ENCODE measurements at regions not wholly inside any gene's neighbourhood (a gene's known extent, or its start where the extent isn't known, plus 50 kb on each side); places are given as distances from the start of the nearest gene placed in this dataset.

DNA sequence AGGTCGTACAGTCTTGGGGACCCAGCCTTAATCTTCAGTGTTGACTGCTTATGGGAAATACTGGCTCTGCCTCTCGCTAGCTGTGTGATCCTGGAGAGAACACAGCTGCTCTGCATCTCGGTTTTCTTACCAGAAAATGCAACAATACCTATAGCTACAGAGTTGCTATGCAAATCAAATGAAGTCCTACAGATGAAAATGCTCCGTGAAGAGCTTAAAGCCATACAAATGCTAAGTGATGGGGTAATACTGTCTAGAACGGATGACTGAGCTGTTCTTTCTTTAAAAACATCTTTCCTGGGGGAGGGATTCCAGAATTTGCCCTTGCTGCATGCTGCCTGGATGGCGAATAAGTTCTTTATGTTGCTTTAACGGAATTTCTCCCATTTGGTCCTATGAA, 132.0 kb downstream of the ZBTB18 start:
- TF ChIP-seq POLR2AphosphoS5 (IDR thresholded peaks at IDR 0.05; ENCODE audit: low read depth): no peak
- TF ChIP-seq, protein P1, sequence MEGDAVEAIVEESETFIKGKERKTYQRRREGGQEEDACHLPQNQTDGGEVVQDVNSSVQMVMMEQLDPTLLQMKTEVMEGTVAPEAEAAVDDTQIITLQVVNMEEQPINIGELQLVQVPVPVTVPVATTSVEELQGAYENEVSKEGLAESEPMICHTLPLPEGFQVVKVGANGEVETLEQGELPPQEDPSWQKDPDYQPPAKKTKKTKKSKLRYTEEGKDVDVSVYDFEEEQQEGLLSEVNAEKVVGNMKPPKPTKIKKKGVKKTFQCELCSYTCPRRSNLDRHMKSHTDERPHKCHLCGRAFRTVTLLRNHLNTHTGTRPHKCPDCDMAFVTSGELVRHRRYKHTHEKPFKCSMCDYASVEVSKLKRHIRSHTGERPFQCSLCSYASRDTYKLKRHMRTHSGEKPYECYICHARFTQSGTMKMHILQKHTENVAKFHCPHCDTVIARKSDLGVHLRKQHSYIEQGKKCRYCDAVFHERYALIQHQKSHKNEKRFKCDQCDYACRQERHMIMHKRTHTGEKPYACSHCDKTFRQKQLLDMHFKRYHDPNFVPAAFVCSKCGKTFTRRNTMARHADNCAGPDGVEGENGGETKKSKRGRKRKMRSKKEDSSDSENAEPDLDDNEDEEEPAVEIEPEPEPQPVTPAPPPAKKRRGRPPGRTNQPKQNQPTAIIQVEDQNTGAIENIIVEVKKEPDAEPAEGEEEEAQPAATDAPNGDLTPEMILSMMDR (IDR thresholded peaks at IDR 0.05; ENCODE audit: insufficient read depth, low read length): no peak
- TF ChIP-seq SPI1 (IDR thresholded peaks at IDR 0.05; ENCODE audit: borderline replicate concordance, low read depth): no peak
